Brain microvascular endothelial cell (primary cell): ENCODE measurements at regions not wholly inside any gene's neighbourhood (a gene's known extent, or its start where the extent isn't known, plus 50 kb on each side); places are given as distances from the start of the nearest gene placed in this dataset.

Source experiments
- DNase-seq: peaks from one replicate; pipeline ENCODE4 v3.0.0-alpha.2; 2020
- H3K27ac ChIP-seq: fragments of 250-450 bp; sonication (Bioruptor Pico); 2 replicates; pipeline ENCODE4 v1.5.1; 2020; ENCODE audit warnings: mild to moderate bottlenecking, moderate library complexity
- H3K27me3 ChIP-seq: fragments of 250-450 bp; sonication (Bioruptor Pico); replicated peaks from 2 replicates; pipeline ENCODE4 v1.5.1; 2020; ENCODE audit warnings: mild to moderate bottlenecking
- H3K36me3 ChIP-seq: fragments of 250-450 bp; sonication (Bioruptor Pico); replicated peaks from 2 replicates; pipeline ENCODE4 v1.5.1; 2020; ENCODE audit warnings: mild to moderate bottlenecking
- H3K4me3 ChIP-seq: 2 replicates; pipeline ENCODE4 v1.5.1; 2011; ENCODE audit warnings: low read depth, mild to moderate bottlenecking, control low read depth, low read length, moderate library complexity
- CTCF ChIP-seq: IDR thresholded peaks from 2 replicates; pipeline ENCODE4 v1.5.1; 2011; ENCODE audit warnings: low read depth, mild to moderate bottlenecking, moderate library complexity, low read length, control low read depth, inconsistent platforms; ENCODE audit errors: missing control alignments
- in situ Hi-C: cut with HindIII; loops from 2 replicates; pipeline ENCODE4 v1.10.0; 2017; ENCODE audit warnings: low sequenced_read_pairs, low pct_ligation_motif_present

GRCh38 chr12:77166696-77167095 lies 101.3 kb upstream of the E2F7 start:
- H3K27ac ChIP-seq = no peak overlapping the region
- TF ChIP-seq CTCF = no peak
- no peak overlapping the region for H3K4me3 ChIP-seq
- in situ Hi-C loops = no loop called here
- H3K36me3 ChIP-seq = no peaks in the 10 kb centered on the region
- no peak for DNase-seq
- H3K27me3 ChIP-seq = no peaks in the 10 kb centered on the region

GRCh38 chr12:77163074-77164038 lies 98.0 kb upstream of the E2F7 start:
- no peaks in the 10 kb centered on the region for H3K27me3 ChIP-seq
- no peak overlapping the region for H3K4me3 ChIP-seq
- no peak for TF ChIP-seq CTCF
- no peak overlapping the region for H3K27ac ChIP-seq
- no peaks in the 10 kb centered on the region for H3K36me3 ChIP-seq
- DNase-seq = no peak
- in situ Hi-C loops = no loop called here

- no peak for DNase-seq
- in situ Hi-C loops = no loop called here
- Histone ChIP-seq H3K27me3 (no peaks in the 10 kb centered on the region), H3K27ac (no peak overlapping the region), H3K4me3 (no peak overlapping the region), H3K36me3 (no peaks in the 10 kb centered on the region)
- no peak for TF ChIP-seq CTCF
These were observed 96.6 kb upstream of the E2F7 start for GRCh38 chr12:77161944-77162343.

DNA sequence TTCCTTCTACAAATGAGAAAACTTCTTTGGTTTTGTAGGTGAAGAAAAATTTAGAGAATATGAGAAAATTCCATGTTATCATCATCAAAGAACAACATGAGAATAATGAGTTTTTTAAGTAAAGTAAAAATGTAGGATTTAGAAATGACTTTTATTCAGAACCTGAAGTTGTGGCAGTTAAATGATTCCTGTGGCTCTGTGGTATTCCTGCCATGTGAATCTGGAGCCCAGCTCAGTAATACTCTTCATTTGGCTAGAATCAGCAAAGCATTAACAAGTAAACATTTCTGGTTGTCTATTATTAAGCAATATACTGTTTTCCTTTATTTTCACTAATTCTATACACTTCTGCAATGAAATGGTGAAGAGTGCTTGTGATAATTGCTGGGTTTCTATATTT lies 95.6 kb upstream of the E2F7 start:
- Histone ChIP-seq H3K27ac (no peak overlapping the region), H3K4me3 (no peak overlapping the region), H3K27me3 (no peaks in the 10 kb centered on the region), H3K36me3 (no peaks in the 10 kb centered on the region)
- in situ Hi-C loops = no loop called here
- no peak for DNase-seq
- no peak for TF ChIP-seq CTCF

DNA sequence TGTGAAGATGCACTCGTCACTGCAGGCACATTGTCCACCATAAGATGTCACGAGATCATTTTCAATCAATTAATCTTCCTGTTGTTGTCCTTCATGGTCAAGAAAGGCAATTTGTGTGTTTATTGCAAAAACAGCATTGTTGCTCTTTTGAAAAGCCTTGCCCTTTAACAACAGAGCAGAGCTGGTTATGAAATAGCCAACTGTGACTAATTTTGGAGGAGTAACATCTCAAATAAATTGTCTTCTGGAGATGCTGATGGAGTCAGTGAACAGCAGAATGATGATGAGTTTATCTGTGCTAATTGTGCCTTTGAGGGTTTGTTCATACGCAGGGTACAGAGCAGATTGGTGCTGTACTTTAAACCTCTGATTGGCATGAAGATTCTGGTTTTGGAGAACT lies 88.3 kb upstream of the E2F7 start:
- Histone ChIP-seq H3K36me3 (no peaks in the 10 kb centered on the region), H3K4me3 (no peak overlapping the region), H3K27ac (no peak overlapping the region), H3K27me3 (no peaks in the 10 kb centered on the region)
- TF ChIP-seq CTCF = no peak
- no peak for DNase-seq
- in situ Hi-C loops = no loop called here

DNA sequence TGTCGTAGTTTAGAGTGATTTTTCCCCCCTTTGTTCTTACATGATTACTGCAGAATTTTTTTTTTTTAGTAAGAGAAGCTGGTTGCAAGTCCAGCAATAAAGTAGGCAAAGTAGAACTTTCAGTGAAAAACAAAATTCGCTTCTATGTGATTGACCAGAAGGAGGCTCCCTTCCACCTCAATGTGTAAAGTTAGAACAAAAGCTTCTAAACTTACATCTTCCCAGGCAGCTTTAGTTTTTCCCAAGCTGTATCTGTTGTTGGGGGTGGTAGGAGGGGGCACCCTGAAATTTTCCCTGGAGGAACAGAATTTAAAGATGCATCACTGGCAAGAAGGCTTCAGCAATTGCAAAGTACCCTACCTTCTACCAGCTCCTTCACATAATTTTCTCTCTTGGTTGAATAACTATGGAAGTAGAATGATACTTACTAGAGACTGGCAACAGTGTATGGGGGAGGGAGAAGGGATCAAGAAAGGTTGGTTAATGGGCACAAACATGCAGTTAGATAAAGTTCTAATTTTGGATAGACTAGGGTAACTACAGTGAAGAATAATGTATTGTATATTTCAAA lies 87.3 kb upstream of the E2F7 start:
- no peak overlapping the region for H3K4me3 ChIP-seq
- no peak overlapping the region for H3K27ac ChIP-seq
- no peaks in the 10 kb centered on the region for H3K27me3 ChIP-seq
- no peaks in the 10 kb centered on the region for H3K36me3 ChIP-seq
- TF ChIP-seq CTCF = peak; percentile 68
- peak; percentile 31 for DNase-seq
- in situ Hi-C loops = no loop called here
